B cell (primary cell): ENCODE measurements at regions not wholly inside any gene's neighbourhood (a gene's known extent, or its start where the extent isn't known, plus 50 kb on each side); places are given as distances from the start of the nearest gene placed in this dataset.

Experiments used
- ATAC-seq: fragments of 200-7000 bp; cut with Tn5 transposase; one replicate; pipeline ENCODE4 v1.10.0; 2021; ENCODE audit warnings: low read depth, mild to moderate bottlenecking, moderate number of reproducible peaks, moderate library complexity
- CTCF ChIA-PET: fragments of 350-600 bp; sonication (Branson Sonifier 250); formaldehyde crosslinking; loops from one replicate; lab custom pipeline; 2021; ENCODE audit warnings: antibody characterized with exemption, inconsistent platforms; lab: Charles Lee
- POLR2A ChIA-PET: fragments of 350-600 bp; sonication (Branson Sonifier 250); formaldehyde crosslinking; loops from one replicate; lab custom pipeline; 2021; ENCODE audit warnings: antibody characterized with exemption; lab: Charles Lee
- DNase-seq: peaks from one replicate; pipeline ENCODE4 v3.0.0; 2013
- H2AFZ ChIP-seq: 2 replicates; pipeline ENCODE4 v1.6.1; 2012; ENCODE audit warnings: mild to moderate bottlenecking, low read depth, low read length; ENCODE audit not compliant: insufficient read depth, poor library complexity, severe bottlenecking
- H3K27ac ChIP-seq, 2 donors: 1 replicate in 1 of 2; 2 replicates in 1 of 2; pipeline ENCODE4 v1.5.1; 2012 to 2013; ENCODE audit warnings: low read length in 2 of 2, mild to moderate bottlenecking in 2 of 2, moderate library complexity in 1 of 2
- H3K27me3 ChIP-seq, 4 experiments: fragments of 200-600 bp in 1 of 4; sonication (generic) in 1 of 4; replicated peaks in 1 of 4; 1 replicate in 2 of 4; 2 replicates in 2 of 4; pipeline versions ENCODE4 v1.6.1 to v1.7.0; 2013 to 2016; ENCODE audit warnings: low read length in 3 of 4, mild to moderate bottlenecking in 2 of 4, mixed read lengths in 1 of 4, moderate library complexity in 1 of 4; ENCODE audit not compliant: insufficient read depth in 4 of 4, control insufficient read depth in 3 of 4; ENCODE audit errors: control extremely low read depth in 1 of 4
- H3K36me3 ChIP-seq, 2 experiments: replicated peaks in 1 of 2; 1 replicate in 1 of 2; 2 replicates in 1 of 2; pipeline versions ENCODE4 v1.6.1 to v1.7.1; 2013; ENCODE audit warnings: low read length in 1 of 2; ENCODE audit not compliant: insufficient read depth in 2 of 2, control insufficient read depth in 1 of 2; ENCODE audit errors: control extremely low read depth in 1 of 2, extremely low read depth in 1 of 2
- H3K4me1 ChIP-seq, 2 donors: fragments of 200-600 bp in 1 of 2; sonication (generic) in 1 of 2; 1 replicate in 1 of 2; 2 replicates in 1 of 2; pipeline versions ENCODE4 v1.5.1 to v1.6.1; 2013 to 2017; ENCODE audit warnings: low read length in 2 of 2; ENCODE audit not compliant: control insufficient read depth in 2 of 2, insufficient read depth in 2 of 2
- H3K4me2 ChIP-seq: replicated peaks from 2 replicates; pipeline ENCODE3; 2012; ENCODE audit warnings: mild to moderate bottlenecking, low read depth, low read length; ENCODE audit not compliant: poor library complexity, severe bottlenecking
- H3K4me3 ChIP-seq, 5 experiments: fragments of 200-600 bp in 1 of 5; sonication (generic) in 1 of 5; 1 replicate in 3 of 5; 2 replicates in 2 of 5; pipeline versions ENCODE4 v1.5.1 to v1.7.0; 2011 to 2016; ENCODE audit warnings: low read length in 4 of 5, mild to moderate bottlenecking in 4 of 5, low read depth in 2 of 5, control low read depth in 1 of 5, moderate library complexity in 1 of 5; ENCODE audit not compliant: insufficient read depth in 1 of 5; ENCODE audit errors: control extremely low read depth in 1 of 5, extremely low read depth in 1 of 5
- H3K79me2 ChIP-seq: fragments of 200-600 bp; sonication (generic); one replicate; pipeline ENCODE4 v1.6.0; 2016; ENCODE audit warnings: low read length; ENCODE audit not compliant: control insufficient read depth, insufficient read depth
- H3K9ac ChIP-seq: fragments of 200-600 bp; sonication (generic); 2 replicates; pipeline ENCODE4 v1.6.1; 2017; ENCODE audit warnings: mild to moderate bottlenecking, low read length, moderate library complexity
- H3K9me3 ChIP-seq, 3 donors: one replicate each; pipeline versions ENCODE4 v1.6.1 to v1.7.1; 2013; ENCODE audit warnings: low read length in 2 of 3; ENCODE audit not compliant: control insufficient read depth in 2 of 3, insufficient read depth in 1 of 3; ENCODE audit errors: control extremely low read depth in 1 of 3
- H4K20me1 ChIP-seq: 2 replicates; pipeline ENCODE4 v1.6.0; 2012; ENCODE audit warnings: mild to moderate bottlenecking, low read length; ENCODE audit not compliant: insufficient read depth, control insufficient read depth, poor library complexity, severe bottlenecking
- H3K27ac Mint-ChIP-seq: one replicate; pipeline ENCODE4 v1.8.0; 2021; ENCODE audit warnings: mixed read lengths
- H3K27me3 Mint-ChIP-seq: one replicate; pipeline ENCODE4 v1.8.0; 2021; ENCODE audit warnings: mixed read lengths
- H3K4me1 Mint-ChIP-seq: one replicate; pipeline ENCODE4 v1.8.0; 2021; ENCODE audit warnings: mixed read lengths
- H3K4me3 Mint-ChIP-seq: one replicate; pipeline ENCODE4 v1.8.0; 2021; ENCODE audit warnings: mixed read lengths
- H3K9me3 Mint-ChIP-seq: one replicate; pipeline ENCODE4 v1.8.0; 2022; ENCODE audit warnings: mixed read lengths; ENCODE audit not compliant: insufficient read depth
- EZH2 ChIP-seq: IDR thresholded peaks from 2 replicates; pipeline ENCODE4 v1.6.1; 2012; ENCODE audit warnings: borderline replicate concordance, low read depth, mild to moderate bottlenecking, moderate library complexity, low read length; ENCODE audit not compliant: insufficient read depth, poor library complexity, severe bottlenecking
- WGBS: methylation state at CpG from one replicate; pipeline ENCODE4 v1.1.5; 2013; ENCODE audit warnings: missing lambda C conversion rate; ENCODE audit not compliant: insufficient coverage; 5-methylcytosine and 5-hydroxymethylcytosine counted together
- intact Hi-C: fragments of 100-400 bp; cut with micrococcal nuclease; formaldehyde crosslinking; loops from one replicate; pipeline ENCODE4 v1.10.0; 2022
- TF ChIP-seq, protein P1 (sequence below): fragments of 200-600 bp; IDR thresholded peaks from one replicate; pipeline ENCODE4 v1.8.0; 2022; ENCODE audit warnings: antibody characterized with exemption, mild to moderate bottlenecking

DNA sequence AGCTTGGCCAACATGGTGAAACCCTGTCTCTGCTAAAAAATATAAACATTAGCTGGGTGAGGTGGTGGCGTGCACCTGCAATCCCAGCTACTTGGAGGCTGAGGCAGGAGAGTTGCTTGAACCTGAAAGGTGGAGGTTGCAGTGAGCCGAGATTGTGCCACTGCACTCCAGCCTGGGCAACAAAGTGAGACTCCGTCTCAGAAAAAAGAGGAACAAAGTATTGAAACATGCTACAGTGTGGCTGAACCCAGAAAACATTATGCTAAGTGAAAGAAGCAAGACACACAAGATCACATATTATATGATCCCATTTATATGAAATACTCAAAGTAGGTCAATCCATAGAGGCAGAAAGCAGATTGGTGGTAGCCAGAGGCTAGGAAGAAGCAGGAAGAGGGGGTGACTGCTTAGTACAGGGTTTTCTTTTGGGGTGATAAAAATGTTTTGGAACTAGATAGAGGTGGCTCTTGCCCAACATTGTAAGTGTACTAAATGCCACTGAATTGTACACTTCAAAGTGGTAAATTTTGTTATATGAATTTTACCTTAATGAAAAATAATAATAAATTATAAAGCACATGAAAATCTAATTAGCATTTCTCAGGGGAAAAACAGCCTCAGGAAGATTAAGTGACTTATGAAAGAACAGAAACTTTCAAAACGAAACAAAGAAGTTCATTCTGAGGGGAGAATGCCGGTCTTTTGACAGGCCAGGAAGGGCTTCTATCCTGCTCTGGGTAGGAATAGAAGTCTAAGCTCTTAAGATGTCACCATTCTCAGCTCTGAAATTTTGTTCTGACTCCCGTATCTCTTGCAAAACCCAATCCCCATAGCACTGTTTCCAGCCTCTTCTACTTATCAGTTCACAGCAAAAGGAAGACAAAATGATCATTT lies 161.1 kb upstream of the TBCA start:
- intact Hi-C loops, result loop anchor here (10.0 kb wide), 1 partner anchor 82 kb away; no protein-coding TSS in a partner anchor
- H3K4me1 ChIP-seq, result peaks cover 22% of the 10 kb centered on the region in 2 donors
- H3K4me2 ChIP-seq, result peak overlapping the region; percentile 75
- Mint-ChIP-seq H3K27me3 (peaks cover 5% of the 10 kb centered on the region), H3K4me3 (peak overlapping the region; percentile 70), H3K27ac (peak overlapping the region; percentile 43), H3K4me1 (peaks cover 25% of the 10 kb centered on the region), H3K9me3 (no peaks in the 10 kb centered on the region)
- no peaks in the 10 kb centered on the region for H3K79me2 ChIP-seq
- peak overlapping the region; percentile 45 to 71 for H3K27ac ChIP-seq
- H4K20me1 ChIP-seq, result no peaks in the 10 kb centered on the region
- peaks cover 0 to 3% (median 0%) of the 10 kb centered on the region in 4 experiments for H3K27me3 ChIP-seq
- ChIA-PET CTCF (no interaction called here), POLR2A (no interaction called here)
- peaks cover 0 to 6% (median 0%) of the 10 kb centered on the region in 3 donors for H3K9me3 ChIP-seq
- H2AFZ ChIP-seq, result peak overlapping the region; percentile 80
- H3K9ac ChIP-seq, result peak overlapping the region; percentile 58
- no peaks in the 10 kb centered on the region for H3K36me3 ChIP-seq
- peak overlapping the region in 2 of 5 experiments; percentile 24 to 45 for H3K4me3 ChIP-seq
- no CpG with 5 or more reads among the region's 6 CpGs for WGBS
- TF ChIP-seq, protein P1, sequence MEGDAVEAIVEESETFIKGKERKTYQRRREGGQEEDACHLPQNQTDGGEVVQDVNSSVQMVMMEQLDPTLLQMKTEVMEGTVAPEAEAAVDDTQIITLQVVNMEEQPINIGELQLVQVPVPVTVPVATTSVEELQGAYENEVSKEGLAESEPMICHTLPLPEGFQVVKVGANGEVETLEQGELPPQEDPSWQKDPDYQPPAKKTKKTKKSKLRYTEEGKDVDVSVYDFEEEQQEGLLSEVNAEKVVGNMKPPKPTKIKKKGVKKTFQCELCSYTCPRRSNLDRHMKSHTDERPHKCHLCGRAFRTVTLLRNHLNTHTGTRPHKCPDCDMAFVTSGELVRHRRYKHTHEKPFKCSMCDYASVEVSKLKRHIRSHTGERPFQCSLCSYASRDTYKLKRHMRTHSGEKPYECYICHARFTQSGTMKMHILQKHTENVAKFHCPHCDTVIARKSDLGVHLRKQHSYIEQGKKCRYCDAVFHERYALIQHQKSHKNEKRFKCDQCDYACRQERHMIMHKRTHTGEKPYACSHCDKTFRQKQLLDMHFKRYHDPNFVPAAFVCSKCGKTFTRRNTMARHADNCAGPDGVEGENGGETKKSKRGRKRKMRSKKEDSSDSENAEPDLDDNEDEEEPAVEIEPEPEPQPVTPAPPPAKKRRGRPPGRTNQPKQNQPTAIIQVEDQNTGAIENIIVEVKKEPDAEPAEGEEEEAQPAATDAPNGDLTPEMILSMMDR, result no peak
- TF ChIP-seq EZH2, result no peak
- ATAC-seq (peak; percentile 61), DNase-seq (peak; percentile 43)

DNA sequence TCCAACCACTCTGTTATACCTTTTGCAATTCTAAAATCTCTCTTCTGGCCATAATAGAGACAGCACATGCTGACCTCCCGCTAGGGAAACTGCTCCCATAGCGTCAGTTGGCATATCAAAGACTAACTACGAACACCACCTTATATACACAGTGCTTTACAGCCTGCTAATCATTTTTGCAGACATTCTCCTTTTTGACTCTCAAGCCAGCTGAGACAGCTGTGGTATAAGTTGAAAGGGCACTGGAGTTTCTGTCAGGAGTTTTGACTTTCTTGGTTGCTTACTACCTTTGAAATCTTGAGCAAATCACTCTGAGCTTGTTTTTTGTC lies 160.2 kb upstream of the TBCA start:
- H3K4me2 ChIP-seq, result peak overlapping the region; percentile 23
- Mint-ChIP-seq H3K27me3 (peaks cover 7% of the 10 kb centered on the region), H3K4me1 (peaks cover 25% of the 10 kb centered on the region), H3K27ac (peak overlapping the region; percentile 77), H3K9me3 (no peaks in the 10 kb centered on the region), H3K4me3 (peak overlapping the region; percentile 45)
- DNase-seq (no peak), ATAC-seq (no peak)
- TF ChIP-seq, protein P1, result no peak
- no peak for TF ChIP-seq EZH2
- no peak overlapping the region for H3K9ac ChIP-seq
- no peaks in the 10 kb centered on the region for H3K27me3 ChIP-seq
- H3K4me3 ChIP-seq, result no peak overlapping the region
- POLR2A ChIA-PET, result no interaction called here
- CTCF ChIA-PET, result no interaction called here
- peaks cover 22% of the 10 kb centered on the region in 2 donors for H3K4me1 ChIP-seq
- peaks cover 0 to 6% (median 0%) of the 10 kb centered on the region in 3 donors for H3K9me3 ChIP-seq
- H4K20me1 ChIP-seq, result no peaks in the 10 kb centered on the region
- H3K79me2 ChIP-seq, result no peaks in the 10 kb centered on the region
- 100% methylated on average over 2 of the region's 3 CpGs for WGBS
- H2AFZ ChIP-seq, result no peak overlapping the region
- no peaks in the 10 kb centered on the region for H3K36me3 ChIP-seq
- H3K27ac ChIP-seq, result peak overlapping the region in 1 of 2 donors; percentile 61
- intact Hi-C loops, result loop anchor here (10.0 kb wide), 1 partner anchor 82 kb away; no protein-coding TSS in a partner anchor
